ENCODE measurements at regions not wholly inside any gene's neighbourhood (a gene's known extent, or its start where the extent isn't known, plus 50 kb on each side); places are given as distances from the start of the nearest gene placed in this dataset.

DNA sequence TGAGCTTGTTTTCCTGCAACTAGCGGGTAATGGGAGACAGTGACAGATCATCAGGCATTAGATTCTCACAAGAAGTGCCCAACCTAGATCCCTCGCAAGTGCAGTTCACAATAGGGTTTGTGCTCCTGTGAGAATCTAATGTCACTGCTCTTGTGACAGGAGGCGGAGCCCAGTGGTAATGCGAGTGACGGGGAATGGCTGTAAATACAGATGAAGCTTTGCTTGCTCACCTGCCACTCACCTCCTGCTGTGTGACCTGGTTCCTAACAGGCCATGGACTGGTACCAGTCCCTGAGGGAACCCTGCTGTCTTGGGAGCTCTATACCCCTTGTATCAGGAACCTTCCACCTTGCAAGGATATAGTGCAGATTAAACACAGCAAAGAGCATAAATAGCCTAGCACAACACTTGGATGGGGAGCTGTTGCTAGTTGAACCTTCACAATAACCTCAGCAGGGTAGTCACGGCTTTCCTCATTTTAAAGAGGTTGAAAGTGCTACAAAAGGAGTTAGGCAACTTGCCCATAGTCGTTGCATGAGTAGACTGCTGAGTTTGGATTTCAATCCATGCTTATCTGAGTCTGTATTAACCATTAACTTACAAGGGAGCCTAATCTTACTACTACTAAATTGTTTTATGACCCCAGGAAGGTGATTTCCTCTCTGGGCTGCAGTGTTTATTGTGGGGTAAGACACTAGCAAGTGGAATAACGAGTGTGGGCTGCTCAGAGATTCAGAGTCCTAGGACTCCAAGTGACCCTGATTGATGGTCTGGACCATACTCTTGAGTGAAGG, 156.6 kb upstream of the ZFHX3 start:
- no peak for DNase-seq

DNA sequence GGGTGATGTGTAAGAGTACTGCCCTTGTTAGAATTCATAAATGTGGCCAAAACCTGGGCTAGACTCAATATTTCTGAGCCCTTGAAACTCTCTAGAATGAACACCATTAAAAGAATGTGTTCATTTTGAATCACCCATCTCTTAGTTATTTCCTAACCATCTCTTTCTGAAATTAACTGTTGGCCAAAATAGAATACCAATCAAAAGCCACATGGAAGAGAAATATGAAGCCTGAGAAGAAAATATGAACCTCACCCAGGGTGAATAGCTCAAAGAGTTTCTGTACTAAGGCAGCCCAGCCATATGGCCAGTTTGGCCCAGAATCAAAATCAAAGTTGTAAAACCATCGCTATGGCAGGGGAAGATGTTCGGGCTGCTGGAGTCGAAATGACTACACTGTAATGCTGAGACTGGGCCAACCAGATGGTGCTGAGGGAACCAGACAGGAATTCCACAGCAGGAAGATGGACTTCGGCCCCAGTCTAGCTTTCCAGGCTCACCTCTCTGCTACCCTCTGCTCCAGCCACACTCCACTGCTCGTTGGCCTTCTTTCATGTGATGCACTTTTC, 154.3 kb upstream of the ZFHX3 start:
- no peak for DNase-seq

DNA sequence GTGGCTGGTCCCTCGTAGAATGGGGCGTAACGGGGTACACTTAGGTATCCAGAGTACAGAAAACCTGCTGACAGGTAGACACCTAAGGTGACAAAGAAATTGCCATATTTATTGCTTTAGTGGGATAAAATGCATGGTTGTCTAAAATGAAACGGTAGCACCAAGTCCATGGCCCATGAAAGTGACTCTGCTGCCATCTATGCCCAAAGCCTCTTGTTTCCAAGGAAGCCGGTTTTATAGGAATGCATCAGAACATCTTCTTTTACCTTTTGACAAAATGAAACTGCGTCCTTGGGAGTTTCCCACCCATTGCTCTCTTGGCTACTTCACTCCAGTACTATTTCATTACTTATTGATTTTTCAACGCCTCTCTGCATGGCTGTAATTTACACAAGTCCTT, 151.3 kb upstream of the ZFHX3 start:
- no peak for DNase-seq

DNA sequence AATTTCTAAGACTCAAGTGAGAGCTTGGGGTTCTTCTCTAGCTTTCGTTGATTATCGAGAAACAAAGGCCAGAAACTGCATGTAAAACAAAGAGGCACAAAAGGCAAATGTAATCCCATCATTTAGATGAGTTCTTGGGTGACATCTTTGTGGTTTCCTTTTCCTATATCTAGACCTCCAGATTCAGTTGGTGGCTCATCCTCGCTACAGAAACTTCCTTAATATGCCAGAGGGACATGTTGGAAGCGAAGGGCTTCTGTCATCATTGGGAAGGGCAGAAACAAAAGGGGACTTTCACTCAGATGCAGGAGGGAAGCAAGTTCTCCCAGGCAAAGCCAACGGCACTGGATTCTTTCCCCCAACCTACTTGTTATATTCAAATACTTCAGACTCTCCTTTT, 150.6 kb upstream of the ZFHX3 start:
- DNase-seq = no peak

DNA sequence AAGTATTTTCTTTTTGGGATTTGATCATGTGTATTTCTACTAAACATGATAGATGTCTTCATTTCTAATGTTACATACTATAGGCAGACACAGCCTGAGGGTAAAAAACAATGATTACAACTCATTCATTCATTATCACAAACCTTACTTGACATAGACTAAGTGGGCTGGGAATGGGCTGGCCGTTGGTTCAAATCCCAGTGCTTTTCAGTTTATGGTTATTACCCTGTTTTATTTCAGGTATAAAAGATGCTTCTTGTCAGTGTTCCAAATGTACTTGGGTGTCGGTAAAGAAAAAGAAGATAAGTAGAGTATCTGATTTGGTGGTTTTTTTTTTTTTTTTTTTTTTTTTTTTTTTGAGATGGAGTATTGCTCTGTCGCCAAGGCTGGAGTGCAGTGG, 149.7 kb upstream of the ZFHX3 start:
- DNase-seq = no peak

DNA sequence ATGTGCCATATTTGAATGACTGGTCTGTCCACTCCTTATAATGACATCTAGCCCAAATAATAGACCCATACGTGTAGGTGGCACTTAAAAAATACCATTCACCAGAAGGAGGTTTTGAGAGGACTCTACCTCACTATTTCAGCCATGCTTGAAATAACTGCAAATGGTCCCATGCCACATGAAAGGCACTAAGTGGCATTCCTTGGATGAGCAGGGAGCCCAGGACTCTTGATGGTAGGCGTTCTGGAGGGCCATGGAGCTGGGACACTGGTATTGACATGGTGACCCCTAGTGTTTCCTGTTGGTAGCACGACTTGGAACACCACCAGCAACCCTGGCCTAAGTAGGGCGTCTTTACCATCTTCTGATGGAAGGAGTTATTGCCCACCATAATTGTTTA, 148.7 kb upstream of the ZFHX3 start:
- no peak for DNase-seq

DNA sequence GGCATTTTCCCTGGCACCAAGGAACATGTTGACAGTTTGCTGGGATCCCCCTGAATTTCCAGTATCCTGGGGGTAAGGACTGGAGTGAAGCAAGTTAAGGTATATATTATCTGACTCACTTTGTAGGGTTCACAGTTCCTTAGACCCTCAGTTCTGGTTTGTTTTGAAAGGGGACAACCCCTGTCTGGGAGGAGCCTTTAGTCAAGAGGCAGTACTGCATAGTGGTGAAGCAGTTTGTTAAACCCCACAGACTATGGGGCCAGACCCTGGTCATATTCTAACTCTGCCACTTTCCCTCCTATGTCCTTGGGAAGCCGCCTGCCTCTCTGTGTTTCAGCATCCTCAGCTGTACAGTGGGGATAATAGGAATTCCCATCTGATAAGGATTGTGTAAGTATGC, 145.5 kb upstream of the ZFHX3 start:
- DNase-seq = no peak

DNA sequence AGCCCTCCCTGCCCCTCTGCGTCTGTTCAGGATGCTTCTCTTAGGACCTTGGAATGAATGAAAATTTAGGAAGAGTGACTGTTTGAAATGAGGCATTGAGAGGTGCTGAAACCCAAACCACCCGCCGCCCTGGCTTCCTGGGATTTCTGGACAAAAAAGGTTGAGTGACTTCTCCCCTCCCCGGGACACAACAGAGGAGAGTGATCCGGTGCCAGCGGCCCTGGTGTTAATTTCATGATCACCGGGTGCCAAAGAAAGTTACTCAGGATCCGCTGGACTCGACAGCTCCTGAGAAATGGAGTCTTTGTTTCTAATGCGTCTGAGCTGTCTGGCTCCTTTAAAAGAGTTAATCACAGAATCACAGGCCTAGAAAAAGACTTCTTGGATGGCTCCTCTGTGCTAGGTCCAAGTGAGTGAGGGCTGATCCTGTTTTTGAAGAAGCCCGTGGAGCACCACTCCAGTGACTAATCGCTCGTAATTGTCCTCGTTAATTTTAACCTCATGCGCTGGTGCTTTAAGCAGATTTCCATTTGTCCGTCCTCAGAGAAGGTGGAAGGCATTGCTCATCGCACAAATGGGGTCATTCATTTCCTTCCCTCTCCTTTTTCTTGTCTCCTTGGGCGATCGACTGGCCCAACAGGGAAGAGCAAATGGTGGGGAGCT, 144.4 kb upstream of the ZFHX3 start:
- no peak for DNase-seq

DNA sequence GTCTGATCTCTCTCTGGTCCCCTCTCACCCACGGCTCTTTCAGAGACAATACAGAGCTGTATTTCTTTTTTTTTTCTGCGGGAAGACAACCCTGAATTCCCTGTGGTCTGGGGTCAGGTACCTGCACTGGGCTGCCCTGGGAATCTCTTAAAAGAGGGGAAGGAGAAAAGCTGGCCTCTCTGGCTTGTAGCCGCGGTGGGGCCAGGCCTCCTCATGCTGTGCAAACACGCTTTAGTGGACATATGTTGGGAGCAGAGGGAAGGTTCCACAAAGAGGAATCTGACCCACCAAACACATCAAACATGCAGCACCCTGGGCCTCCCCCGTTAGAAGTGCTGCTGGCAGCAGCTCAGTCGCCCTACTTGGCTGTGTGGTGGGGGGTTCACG, 143.7 kb upstream of the ZFHX3 start:
- no peak for DNase-seq

DNA sequence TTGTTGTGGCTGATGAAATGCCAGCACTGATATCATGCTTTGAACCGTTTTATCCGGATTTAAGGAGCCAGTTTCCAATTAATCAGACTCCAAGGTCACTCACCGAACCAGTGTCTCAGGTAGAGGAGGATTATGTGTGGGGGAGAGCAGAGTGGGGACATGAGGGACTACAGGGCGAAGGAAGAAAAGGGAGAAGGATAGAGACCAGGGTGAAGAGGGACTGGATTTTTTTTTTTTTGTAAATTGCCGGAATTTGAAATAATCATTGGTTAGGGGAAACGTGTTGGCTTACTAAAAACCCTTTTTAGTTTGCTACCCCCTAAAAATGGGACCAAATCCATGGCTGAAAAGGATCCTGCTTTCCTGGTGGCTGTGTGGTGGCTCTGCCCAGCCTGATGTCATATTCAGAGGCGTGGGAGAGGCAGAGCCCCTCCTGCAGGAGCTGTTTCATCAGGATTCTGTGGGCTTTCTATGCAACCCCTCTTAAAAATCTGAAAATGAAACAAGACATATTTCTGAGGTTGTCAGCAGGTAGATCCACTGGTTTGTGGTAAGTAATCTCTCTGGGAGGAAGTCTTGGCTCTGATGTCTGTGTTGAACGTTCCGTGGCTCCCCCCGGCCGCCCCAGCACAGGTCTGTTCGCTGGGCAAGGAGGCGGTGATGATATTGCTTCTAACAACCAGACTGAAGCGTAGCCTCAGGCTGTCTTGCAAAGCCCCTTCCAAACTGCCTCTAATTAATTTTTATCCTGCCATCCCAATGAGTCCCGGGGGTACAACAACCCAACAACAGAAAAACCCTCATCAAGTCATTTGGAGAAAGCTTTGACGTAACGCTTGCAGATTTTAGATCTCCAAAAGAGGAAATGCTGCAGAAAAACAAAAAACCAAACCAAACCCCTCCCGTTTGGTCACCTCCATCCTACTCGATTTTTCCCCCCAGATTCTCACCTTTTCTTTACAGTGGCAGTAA, 143.0 kb upstream of the ZFHX3 start:
- DNase-seq = no peak

DNA sequence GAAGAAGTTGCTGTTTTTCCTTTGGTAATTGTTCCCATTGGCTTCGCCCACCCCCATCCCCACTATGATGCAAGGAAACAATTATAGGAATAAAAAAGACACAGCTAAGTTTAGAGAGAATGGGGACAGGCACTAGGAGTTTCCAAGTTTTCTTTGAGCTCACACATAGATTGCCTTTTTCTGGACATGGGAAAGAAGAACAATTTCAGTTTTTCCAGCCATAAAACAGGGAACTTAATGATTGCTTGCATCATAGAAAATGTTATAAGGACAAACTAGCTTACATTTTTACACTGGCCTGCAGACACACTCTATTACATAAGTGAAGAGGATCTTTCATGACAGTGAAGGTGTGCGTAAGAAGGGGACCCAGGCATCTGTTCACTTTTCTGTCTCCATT, 142.3 kb upstream of the ZFHX3 start:
- no peak for DNase-seq

DNA sequence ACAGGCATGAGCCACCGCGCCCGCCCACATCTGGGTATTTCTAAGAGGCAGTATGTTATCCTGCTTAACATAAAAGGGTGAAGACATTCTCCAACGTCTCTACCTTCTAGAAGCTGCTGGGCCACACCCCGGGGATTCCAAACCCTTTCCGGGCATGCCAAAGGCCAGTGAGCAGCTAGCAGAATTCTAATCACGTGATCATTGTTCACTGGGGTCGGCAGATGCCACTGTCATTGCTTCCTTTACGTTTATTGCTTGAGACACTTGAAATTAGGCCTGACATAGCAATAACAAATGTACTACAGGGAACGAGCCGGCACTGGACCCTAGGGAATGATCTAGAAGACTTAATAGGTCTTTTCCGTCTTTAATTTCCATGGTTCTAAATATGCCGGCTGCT, 141.2 kb upstream of the ZFHX3 start:
- no peak for DNase-seq

DNA sequence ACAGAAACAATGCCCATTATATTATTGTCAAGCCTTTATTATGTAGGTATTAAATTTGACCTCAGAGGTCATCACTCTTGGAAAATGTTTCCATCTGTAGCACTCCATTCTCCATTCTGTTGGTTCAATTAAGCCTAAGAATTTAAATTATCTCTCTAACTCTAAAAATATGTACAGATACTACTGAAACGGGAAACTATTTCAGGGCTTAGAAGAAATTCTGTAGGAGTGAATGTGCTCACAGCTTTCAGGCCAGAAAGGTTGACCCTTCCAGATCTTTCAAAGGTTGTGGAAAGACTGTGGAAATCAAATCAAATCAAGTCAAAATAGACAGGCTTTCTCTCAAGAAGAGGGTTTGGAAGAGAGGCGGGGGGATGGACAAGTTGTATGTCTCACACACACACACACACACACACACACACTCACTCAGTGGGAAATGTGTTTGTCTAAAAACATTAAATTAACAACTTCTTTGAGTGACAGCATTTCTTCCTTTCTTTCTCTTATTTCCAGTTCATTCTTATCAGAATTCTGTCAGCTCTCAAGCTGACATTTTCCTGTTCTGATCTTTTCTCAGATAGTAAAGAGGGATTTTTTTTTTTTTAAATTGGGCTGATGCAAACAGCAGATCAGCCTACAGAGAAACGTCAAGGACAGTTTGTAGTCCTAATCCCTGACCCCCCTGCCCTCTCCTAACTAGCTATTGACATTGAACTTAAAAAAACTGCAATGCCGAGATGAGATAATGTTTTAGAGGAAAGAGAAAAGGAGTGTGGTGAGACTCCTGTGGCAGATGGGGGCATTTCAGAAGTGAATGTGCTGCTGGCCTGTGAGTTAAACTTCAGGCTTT, 139.0 kb upstream of the ZFHX3 start:
- DNase-seq = no peak

DNA sequence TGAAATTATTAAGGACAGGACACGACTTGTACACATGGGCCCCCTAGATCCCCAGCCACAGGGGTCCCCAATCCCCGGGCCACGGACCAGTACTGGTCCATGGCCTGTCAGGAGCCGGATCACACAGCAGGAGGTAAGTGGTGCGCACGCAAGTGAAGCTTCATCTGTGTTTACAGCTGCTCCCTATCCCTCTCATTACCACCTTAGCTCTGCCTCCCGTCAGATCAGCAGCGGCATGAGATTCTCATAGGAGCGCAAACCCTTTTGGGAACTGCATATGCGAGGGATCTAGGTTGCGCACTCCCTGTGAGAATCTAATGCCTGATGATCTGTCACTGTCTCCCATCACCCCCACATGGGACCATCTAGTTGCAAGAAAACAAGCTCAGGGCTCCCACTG, 137.8 kb upstream of the ZFHX3 start:
- no peak for DNase-seq

DNA sequence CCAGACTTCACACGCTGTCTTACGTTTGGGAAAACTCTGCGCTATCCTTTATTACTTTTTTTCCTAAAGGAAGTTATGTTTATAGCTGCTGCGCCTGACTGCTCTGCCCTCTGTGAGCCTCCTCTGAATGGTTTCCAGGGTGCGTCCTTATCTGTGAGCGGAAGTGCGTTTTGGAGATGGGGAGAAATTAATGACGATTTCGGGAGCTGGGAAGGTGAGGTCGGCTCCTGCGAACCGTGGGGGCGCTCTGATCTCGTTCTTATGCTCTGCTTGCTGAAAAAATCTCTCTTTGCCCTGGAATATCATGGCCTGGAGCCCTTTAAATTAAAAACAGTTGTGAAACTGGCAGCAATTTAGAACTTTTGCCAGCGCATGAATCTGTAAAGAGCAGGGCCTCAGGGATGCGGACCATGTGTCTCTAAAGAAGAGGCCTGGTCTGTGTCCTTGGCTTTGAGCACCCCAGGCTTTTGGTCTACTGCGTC, 135.7 kb upstream of the ZFHX3 start:
- no peak for DNase-seq

DNA sequence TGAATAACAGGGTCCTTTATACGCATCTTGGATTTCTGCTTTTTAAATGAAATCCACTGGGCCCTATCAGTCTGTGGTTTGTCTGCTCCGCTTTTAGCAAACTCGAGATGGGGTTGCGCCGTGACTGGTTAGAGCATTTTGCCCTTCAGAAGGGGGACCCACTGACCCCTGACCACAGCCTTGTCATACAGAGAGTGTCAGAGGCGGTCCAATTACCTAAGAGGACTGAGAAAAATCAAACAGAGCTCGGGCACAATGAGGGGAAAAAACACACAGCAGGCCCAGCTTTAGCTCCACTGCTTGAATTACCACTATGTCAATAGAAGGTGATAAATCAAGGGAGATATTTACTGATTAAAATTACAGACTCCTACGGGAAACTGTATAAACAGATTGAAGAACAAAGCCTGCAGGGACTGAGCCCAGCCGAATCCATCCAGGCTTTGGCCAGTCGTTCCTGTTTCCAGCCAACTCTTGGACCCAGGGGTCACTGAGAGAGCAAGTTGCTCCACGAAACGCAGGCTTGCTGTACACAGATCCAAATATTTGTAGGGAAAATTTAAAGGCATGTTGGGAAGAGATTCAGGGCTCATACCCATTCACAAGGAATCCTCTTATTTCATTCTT, 131.9 kb upstream of the ZFHX3 start:
- no peak for DNase-seq

DNA sequence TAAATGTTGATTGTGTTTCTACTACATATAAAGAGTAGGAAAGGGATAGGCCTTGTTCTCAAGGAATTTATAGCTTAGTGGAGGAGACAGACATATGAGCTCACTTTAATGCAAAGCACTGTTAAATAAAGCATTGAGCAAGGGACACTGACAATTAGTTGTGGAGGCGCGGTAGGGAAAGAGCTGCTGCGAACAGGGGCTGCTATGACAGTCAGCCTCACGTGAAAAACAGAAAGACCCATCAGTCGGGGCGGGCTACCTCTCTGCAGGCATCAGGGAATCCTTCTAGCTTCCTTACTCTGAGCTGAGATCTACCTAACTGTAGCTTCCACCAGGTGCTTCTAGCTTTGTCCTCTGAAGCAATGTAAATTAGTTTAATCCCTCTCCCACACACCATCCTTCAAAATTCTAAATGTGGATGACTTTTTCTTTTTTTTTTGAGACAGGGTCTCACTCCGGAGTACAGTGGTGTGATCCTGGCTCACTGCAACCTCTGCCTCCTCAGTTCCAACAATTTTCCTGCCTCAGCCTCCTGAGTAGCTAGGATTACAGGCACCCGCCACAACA, 129.9 kb upstream of the ZFHX3 start:
- DNase-seq = no peak

DNA sequence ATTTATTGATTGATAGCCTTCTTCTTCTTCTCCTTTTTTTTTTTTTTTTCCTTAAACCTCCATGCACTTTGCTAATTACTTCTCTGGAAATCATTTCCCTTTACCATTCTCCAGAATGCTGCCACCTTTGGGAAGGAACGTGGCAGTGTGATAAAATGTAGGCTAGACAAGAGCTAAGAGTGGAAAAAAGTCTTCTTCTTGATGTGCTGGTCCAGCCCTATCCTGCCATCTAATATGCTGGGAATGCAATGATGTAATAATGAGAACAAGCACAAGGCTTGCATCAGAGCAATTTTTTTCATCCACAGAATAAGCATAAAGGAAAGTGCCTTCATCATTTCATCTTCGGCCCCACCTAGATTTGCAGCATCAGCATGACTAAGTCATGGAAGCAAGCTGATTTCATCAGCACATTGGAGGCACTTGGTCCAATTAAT, 128.7 kb upstream of the ZFHX3 start:
- no peak for DNase-seq

DNA sequence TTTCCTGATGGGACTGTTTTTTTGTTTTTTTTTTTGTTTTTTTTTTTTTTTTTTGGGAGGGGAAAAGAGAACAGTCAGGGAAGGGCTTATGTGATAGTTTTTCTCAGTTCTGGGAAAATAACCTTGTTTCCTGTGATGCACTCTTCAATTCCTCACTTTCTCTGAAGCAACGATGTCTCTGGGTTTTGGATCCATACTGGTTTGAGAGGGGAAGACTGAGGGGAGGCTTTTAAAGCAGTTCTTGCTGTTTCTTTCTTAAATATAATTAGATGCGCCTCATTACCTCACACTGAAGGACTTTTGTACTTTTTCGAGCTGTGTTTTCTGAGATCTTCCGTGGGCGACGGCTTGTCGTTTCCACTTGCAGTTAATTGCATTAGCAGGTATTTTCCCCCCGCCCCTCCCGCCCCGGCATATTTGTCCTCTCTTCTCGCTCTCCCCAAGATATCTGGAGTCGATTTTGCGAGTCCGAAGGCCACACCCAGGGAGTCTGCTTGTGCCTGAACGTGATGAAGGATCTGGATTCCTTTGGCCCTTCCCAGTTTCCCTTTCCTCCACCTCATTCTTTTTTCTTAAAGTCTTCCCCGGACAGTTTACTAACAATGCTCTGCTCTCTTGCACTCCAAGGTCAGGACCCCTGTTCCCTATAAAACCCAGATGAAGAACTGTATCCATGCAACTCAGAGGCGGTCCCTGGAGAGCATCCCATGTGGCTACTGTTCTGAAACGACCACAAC, 125.2 kb upstream of the ZFHX3 start:
- DNase-seq = no peak

DNA sequence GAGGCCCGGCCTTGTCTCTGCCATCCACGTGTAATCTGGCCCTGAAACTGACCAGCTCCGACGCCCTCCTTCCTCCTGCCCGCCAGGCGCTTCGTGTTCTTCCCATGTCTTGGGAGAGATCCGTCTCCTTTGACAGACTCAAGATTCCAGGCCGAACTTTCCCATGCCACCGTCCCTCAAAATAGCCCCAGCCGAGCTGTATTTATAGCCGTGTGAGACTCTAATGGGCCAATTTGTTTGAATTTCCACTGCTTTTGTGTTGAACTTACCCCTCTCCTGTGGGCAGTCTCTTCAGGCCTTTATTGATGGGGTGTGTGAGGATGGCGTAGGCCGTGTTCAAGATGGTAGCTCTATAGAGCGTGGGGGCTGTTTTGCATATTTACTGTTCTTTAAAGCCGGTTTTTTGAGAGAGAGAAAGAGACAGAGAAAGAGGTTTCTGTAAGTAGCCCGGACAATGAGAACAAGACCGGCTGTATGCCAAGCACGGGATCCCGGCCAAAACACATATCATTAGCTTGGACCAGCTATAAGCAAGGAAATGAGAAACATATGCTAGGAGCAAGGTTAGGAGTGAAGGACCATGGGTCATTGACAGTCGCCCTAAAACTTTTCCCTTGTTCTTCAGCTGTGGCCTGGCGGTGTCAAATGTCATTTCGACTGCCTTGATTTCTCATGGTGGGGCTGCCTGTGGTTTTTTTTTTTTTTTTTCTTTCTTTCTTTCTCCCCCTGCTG, 124.5 kb upstream of the ZFHX3 start:
- DNase-seq = no peak
